ENCODE measurements at regions not wholly inside any gene's neighbourhood (a gene's known extent, or its start where the extent isn't known, plus 50 kb on each side); places are given as distances from the start of the nearest gene placed in this dataset.

DNA sequence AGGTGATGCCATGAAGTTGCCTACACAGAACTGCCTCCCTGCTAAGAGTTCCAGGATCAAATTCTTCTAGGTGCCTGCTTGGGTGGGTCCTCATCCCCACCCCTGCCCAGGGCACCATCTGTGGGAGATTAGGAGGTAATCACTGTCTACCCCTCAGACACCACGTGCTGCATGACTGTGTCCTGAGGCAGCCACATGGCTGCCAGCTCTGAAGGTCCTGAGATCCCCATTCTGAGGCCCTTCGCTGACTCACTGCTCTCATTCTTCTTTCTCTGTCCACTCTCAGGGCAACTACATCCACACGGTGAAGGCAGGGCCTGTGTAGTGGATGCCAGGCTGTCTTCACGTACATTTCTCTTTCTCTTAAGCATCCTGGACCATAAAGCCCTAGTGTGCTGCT, 222.9 kb upstream of the ANKRD55 start:
- TF ChIP-seq Cebpa-rat (IDR thresholded peaks at IDR 0.05): no peak
- H3K4me2 ChIP-seq: 0 out of 22 replicates have a peak overlapping the region, but pooled peaks of 1 of the 11 experiments have one; percentile 3
- H3K4me3 ChIP-seq: no peak overlapping the region
- H4K20me1 ChIP-seq: no peaks in the 10 kb centered on the region
- no peak overlapping the region for H3K9ac ChIP-seq
- H3K36me3 ChIP-seq: peaks cover 0 to 7% (median 0%) of the 10 kb centered on the region in 11 experiments; a peak in 3 of 22 replicates
- peaks cover 0 to 34% (median 18%) of the 10 kb centered on the region in 11 experiments; a peak in 11 of 22 replicates for H3K9me3 ChIP-seq (replicated peaks in 1 of 11)
- H3K27ac ChIP-seq: no peak overlapping the region
- H3K4me1 ChIP-seq: peaks cover 0 to 10% (median 5%) of the 10 kb centered on the region in 10 experiments; a peak in 14 of 20 replicates
- H3K27me3 ChIP-seq: no peaks in the 10 kb centered on the region

DNA sequence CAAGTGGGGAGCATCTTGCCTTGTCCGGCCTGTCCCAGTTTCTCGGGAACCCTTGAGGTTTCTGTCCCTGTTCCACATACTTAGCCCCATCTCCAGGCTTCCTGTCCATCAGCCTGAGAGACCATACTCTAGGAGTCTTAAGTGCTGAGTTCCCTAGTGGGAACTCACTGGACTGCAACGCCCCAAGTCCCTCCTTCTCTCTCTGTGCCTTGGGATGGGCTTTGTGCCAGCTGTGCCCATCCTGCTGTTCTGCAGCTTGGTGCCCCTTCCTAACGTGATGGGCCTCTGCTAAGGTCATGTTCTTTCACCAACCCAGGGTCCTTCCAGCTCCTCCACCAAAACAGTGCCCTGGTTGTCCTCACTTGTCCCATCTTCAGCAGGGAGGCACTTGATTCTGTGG, 222.3 kb upstream of the ANKRD55 start:
- H3K9ac ChIP-seq: no peak overlapping the region
- H3K27ac ChIP-seq: no peak overlapping the region
- no peak for TF ChIP-seq Cebpa-rat (IDR thresholded peaks at IDR 0.05)
- no peak overlapping the region for H3K4me3 ChIP-seq
- H3K4me2 ChIP-seq: no peak overlapping the region
- no peaks in the 10 kb centered on the region for H4K20me1 ChIP-seq
- peaks cover 0 to 7% (median 0%) of the 10 kb centered on the region in 11 experiments; a peak in 3 of 22 replicates for H3K36me3 ChIP-seq
- H3K9me3 ChIP-seq (replicated peaks in 1 of 11): peaks cover 0 to 34% (median 18%) of the 10 kb centered on the region in 11 experiments; a peak in 11 of 22 replicates
- peaks cover 0 to 16% (median 8%) of the 10 kb centered on the region in 10 experiments; a peak in 15 of 20 replicates for H3K4me1 ChIP-seq
- no peaks in the 10 kb centered on the region for H3K27me3 ChIP-seq

DNA sequence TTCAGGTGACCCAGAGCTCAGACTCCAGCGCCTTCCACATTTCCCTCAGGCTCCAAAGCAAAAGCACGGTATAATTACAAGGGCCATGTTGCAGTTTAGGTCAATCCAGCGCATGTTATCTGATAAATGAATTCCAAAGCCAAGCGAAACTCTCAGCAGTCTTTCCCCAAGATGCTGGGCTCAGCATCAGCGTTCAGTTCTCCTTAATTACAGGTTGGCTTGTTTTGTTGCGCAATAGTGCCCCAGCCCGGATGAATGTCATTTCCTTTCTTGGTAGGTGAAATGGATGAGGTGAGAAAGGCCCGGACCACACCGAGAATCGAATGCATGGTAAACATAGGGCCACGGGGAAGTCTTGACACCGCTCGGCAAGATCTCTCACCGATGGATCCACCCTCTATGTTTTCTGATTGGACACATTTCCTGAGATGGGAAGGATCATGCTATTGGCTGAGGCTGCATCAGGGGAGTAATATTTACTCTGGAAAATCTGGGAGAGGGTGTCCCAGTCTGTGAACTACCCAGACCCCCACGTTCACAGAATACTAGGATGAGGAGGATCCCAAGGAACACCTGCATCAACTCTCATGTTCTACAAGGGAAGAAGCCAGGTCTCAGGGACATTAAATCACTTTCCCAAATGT, 221.2 kb upstream of the ANKRD55 start:
- H3K27ac ChIP-seq: no peak overlapping the region
- TF ChIP-seq Cebpa-rat (IDR thresholded peaks at IDR 0.05): peak; percentile 76 to 98 (median 91); a peak in 21 of 22 replicates
- peaks cover 0 to 17% (median 8%) of the 10 kb centered on the region in 10 experiments; a peak in 13 of 20 replicates for H3K4me1 ChIP-seq
- H4K20me1 ChIP-seq: no peaks in the 10 kb centered on the region
- H3K4me2 ChIP-seq: no peak overlapping the region
- H3K9ac ChIP-seq: no peak overlapping the region
- H3K36me3 ChIP-seq: peaks cover 0 to 7% (median 0%) of the 10 kb centered on the region in 11 experiments; a peak in 3 of 22 replicates
- H3K27me3 ChIP-seq: no peaks in the 10 kb centered on the region
- no peak overlapping the region for H3K4me3 ChIP-seq
- H3K9me3 ChIP-seq (replicated peaks in 1 of 11): peaks cover 0 to 34% (median 18%) of the 10 kb centered on the region in 11 experiments; a peak in 12 of 22 replicates

DNA sequence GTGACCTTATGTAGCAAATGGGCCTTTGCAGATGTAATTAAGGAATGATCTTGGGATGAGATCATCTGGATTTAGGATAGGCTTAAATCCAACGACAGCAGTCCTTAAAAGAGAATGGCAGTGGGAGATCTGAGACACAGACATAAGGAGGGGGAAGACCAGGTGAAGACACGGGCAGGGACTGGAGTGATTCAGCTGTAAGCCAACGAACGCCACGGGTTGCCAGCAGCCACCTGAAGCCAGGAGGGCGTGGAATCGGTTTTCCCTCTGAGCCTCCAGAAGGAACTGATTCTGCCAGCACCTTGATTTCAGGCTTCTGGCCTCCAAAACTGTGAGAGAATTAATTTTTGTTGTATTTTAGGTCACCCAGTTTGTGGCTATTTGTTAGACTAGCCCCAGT, 218.6 kb upstream of the ANKRD55 start:
- TF ChIP-seq Cebpa-rat (IDR thresholded peaks at IDR 0.05): no peak
- H3K9me3 ChIP-seq (replicated peaks in 1 of 11): peaks cover 0 to 38% (median 22%) of the 10 kb centered on the region in 11 experiments; a peak in 12 of 22 replicates

DNA sequence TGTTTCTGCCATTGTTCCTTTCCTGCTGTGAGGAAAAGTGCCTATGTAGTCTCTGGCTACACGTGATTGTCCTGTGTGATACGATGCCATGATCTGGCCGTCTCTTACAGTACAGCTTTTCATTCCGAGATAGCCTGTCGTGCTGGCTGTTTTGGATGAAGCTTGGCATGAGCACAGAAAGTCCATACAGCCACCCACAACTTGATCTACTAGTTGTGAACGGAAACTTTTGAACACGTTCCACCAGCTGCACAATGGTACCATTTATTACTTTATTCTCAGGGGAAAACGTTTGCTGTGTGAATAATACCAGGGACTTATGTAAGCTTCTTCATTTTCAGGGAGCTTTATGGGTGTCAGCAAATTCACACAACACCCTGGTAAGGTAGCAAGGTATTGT, 217.6 kb upstream of the ANKRD55 start:
- Histone ChIP-seq H4K20me1 (no peaks in the 10 kb centered on the region), H3K9me3 (replicated peaks in 1 of 11) (peaks cover 0 to 35% (median 22%) of the 10 kb centered on the region in 11 experiments; a peak in 12 of 22 replicates), H3K4me1 (peaks cover 0 to 14% (median 8%) of the 10 kb centered on the region in 10 experiments; a peak in 13 of 20 replicates), H3K27me3 (no peaks in the 10 kb centered on the region), H3K9ac (no peak overlapping the region), H3K4me2 (peak overlapping the region in 7 of 11 experiments; percentile 4 to 59 (median 16); a peak in 10 of 22 replicates), H3K27ac (no peak overlapping the region), H3K4me3 (no peak overlapping the region), H3K36me3 (no peaks in the 10 kb centered on the region)
- no peak for TF ChIP-seq Cebpa-rat (IDR thresholded peaks at IDR 0.05)

More for the DNA sequence above, 218.6 kb upstream of the ANKRD55 start:
- Histone ChIP-seq H3K9ac (no peak overlapping the region), H3K4me2 (no peak overlapping the region; a peak in 1 of 22 replicates), H3K36me3 (no peaks in the 10 kb centered on the region; a peak in 1 of 22 replicates), H3K27ac (no peak overlapping the region), H3K4me3 (no peak overlapping the region), H4K20me1 (no peaks in the 10 kb centered on the region), H3K4me1 (peaks cover 0 to 14% (median 8%) of the 10 kb centered on the region in 10 experiments; a peak in 13 of 20 replicates), H3K27me3 (no peaks in the 10 kb centered on the region)

DNA sequence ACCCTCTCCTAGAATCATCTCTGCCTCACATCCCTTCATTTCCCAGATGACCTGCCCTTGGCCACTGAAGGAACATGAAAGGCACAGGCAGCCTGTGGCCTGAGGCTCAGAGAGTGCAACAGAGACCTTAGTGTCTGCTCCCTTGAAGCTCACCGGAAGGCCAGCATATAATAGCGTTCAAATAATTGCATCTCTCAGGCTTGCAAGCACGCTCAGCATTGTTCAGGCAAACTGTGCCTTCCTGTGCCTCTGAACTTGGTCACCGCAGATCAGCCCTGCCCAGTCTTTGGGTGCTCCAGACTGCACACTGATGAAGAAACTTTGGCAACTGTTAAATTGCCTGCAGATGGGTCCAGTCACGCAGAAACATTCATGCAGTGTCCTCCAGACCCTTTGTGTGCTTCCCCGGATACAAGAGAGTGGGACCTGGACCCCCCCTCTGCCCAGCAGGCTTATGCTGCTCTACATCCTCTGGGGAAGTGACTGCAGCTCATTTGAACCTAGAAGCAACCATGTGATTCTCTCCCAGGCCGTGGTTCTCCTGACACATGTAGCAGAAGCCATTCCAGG, 216.0 kb upstream of the ANKRD55 start:
- H3K4me3 ChIP-seq: no peak overlapping the region
- no peaks in the 10 kb centered on the region for H3K27me3 ChIP-seq
- H3K4me2 ChIP-seq: no peak overlapping the region; a peak in 1 of 22 replicates
- no peaks in the 10 kb centered on the region for H4K20me1 ChIP-seq
- TF ChIP-seq Cebpa-rat (IDR thresholded peaks at IDR 0.05): no peak
- H3K36me3 ChIP-seq: no peaks in the 10 kb centered on the region
- peaks cover 0 to 26% (median 18%) of the 10 kb centered on the region in 11 experiments; a peak in 11 of 22 replicates for H3K9me3 ChIP-seq (replicated peaks in 1 of 11)
- H3K9ac ChIP-seq: no peak overlapping the region
- H3K27ac ChIP-seq: no peak overlapping the region
- H3K4me1 ChIP-seq: peaks cover 0 to 14% (median 8%) of the 10 kb centered on the region in 10 experiments; a peak in 13 of 20 replicates

DNA sequence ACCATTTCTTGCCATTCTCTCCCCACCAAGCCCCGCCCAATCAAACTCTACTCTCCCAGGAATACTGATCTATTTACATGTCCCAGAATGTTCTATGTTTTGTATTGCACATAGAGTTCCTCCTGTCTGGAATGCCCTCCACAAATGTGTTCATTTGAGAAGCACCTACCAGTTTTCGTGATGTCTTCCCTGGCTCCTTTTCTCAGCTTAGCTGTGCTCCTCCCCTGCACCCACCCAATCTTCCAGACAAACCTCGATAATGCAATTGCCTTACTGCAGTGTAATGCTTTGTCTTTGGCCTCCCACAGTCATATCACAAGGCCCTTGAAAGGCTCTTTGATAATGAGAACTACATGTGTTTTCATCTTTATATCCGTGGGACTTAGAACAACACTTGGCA, 214.5 kb upstream of the ANKRD55 start:
- Histone ChIP-seq H4K20me1 (no peaks in the 10 kb centered on the region), H3K4me1 (peaks cover 0 to 14% (median 8%) of the 10 kb centered on the region in 10 experiments; a peak in 13 of 20 replicates), H3K4me2 (no peak overlapping the region), H3K4me3 (no peak overlapping the region), H3K36me3 (no peaks in the 10 kb centered on the region), H3K9ac (no peak overlapping the region), H3K27ac (no peak overlapping the region), H3K27me3 (no peaks in the 10 kb centered on the region), H3K9me3 (replicated peaks in 1 of 11) (peaks cover 0 to 27% (median 14%) of the 10 kb centered on the region in 11 experiments; a peak in 13 of 22 replicates)
- no peak for TF ChIP-seq Cebpa-rat (IDR thresholded peaks at IDR 0.05)

DNA sequence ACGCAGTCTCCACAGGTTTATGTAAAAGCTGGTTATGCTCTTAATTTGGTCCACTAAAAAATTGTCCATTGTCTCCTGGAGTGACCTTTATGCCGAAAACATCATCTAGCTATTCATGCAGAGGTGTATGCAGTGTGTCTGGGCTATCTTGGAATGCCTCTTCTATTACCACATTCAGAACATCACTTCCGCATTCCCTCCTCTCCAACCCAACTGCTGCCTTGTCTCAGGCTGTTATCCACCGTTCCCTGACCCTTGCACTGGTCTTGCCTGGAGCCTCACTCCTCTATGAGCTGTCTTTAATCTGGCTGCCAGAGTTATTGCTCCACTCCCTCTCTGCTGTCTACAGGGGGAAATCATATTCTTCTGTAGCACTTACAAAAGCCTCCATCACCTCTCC, 214.1 kb upstream of the ANKRD55 start:
- Histone ChIP-seq H3K4me1 (peaks cover 0 to 14% (median 8%) of the 10 kb centered on the region in 10 experiments; a peak in 13 of 20 replicates), H3K27ac (no peak overlapping the region), H3K4me2 (no peak overlapping the region), H3K36me3 (no peaks in the 10 kb centered on the region), H3K4me3 (no peak overlapping the region), H4K20me1 (no peaks in the 10 kb centered on the region), H3K9me3 (replicated peaks in 1 of 11) (peaks cover 0 to 32% (median 17%) of the 10 kb centered on the region in 11 experiments; a peak in 14 of 22 replicates), H3K27me3 (no peaks in the 10 kb centered on the region), H3K9ac (no peak overlapping the region)
- no peak for TF ChIP-seq Cebpa-rat (IDR thresholded peaks at IDR 0.05)

DNA sequence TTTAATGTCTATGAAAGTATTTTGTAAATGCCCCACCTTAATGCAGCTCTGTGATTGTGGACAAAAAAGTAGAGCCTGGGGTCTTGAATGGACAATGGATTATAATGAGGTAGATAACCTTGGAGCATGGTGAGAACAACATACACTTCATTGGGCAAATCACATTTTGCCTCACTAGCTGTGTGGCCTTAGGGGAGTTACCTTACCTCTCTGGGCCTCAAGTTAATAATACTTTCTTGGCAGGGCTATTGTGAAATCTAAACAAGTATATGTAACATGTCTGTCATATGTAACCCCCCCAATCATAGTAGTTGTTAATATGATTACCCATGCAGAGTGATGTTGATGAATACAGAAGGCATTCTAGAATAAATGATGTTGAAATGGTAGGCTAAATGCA, 213.6 kb upstream of the ANKRD55 start:
- H4K20me1 ChIP-seq: no peaks in the 10 kb centered on the region
- no peaks in the 10 kb centered on the region for H3K36me3 ChIP-seq
- H3K4me1 ChIP-seq: peaks cover 0 to 14% (median 8%) of the 10 kb centered on the region in 10 experiments; a peak in 13 of 20 replicates
- no peaks in the 10 kb centered on the region for H3K27me3 ChIP-seq
- no peak overlapping the region for H3K4me2 ChIP-seq
- peaks cover 0 to 32% (median 16%) of the 10 kb centered on the region in 11 experiments; a peak in 14 of 22 replicates for H3K9me3 ChIP-seq (replicated peaks in 1 of 11)
- H3K27ac ChIP-seq: no peak overlapping the region
- TF ChIP-seq Cebpa-rat (IDR thresholded peaks at IDR 0.05): no peak
- H3K9ac ChIP-seq: no peak overlapping the region
- no peak overlapping the region for H3K4me3 ChIP-seq
